A549 (cell line): ENCODE measurements at regions not wholly inside any gene's neighbourhood (a gene's known extent, or its start where the extent isn't known, plus 50 kb on each side); places are given as distances from the start of the nearest gene placed in this dataset.

Experiments used
- ATAC-seq, 2 experiments: fragments of 200-7000 bp in 1 of 2; fragments of >200 bp in 1 of 2; cut with Nextera tagmentation in 1 of 2; cut with Tn5 transposase in 1 of 2; 3 replicates each; pipeline versions ENCODE4 v1.8.0 to v1.9.1; 2018 to 2020; ENCODE audit warnings: mild to moderate bottlenecking in 1 of 2, moderate library complexity in 1 of 2
- CTCF ChIA-PET: fragments of 300-600 bp; sonication (Branson Sonifier 250); formaldehyde crosslinking; extraction: SDS; loops from one replicate; lab custom pipeline; 2021; ENCODE audit warnings: antibody characterized with exemption, inconsistent platforms; lab: Yijun Ruan, JAX
- POLR2A ChIA-PET: fragments of 350-600 bp; formaldehyde crosslinking; extraction: SDS; loops from one replicate; lab custom pipeline; 2021; ENCODE audit warnings: antibody characterized with exemption, inconsistent platforms; lab: Yijun Ruan, JAX
- DNase-seq, 2 experiments: peaks; one replicate each; pipeline versions ENCODE4 v3.0.0 to v3.0.0-alpha.2; 2011 to 2016; ENCODE audit warnings: low read depth in 1 of 2, low spot score in 1 of 2
- FAIRE-seq: peaks from 2 replicates; lab custom pipeline; 2011; peaks lifted over from hg19 to GRCh38; lab: Jason Lieb, UNC
- H3K27ac ChIP-seq, 2 experiments: fragments of >200 bp; sonication (Bioruptor Twin); formaldehyde crosslinking; 3 replicates each; pipeline ENCODE4 v1.5.1; 2016 to 2017
- H3K4me1 ChIP-seq: fragments of >200 bp; sonication (Bioruptor Twin); formaldehyde crosslinking; 3 replicates; pipeline ENCODE4 v1.6.1; 2016
- H3K4me2 ChIP-seq: fragments of >200 bp; sonication (Bioruptor Twin); formaldehyde crosslinking; 3 replicates; pipeline ENCODE4 v1.6.1; 2016
- H3K4me3 ChIP-seq: fragments of >200 bp; sonication (Bioruptor Twin); formaldehyde crosslinking; 3 replicates; pipeline ENCODE4 v1.5.1; 2016
- H3K9me3 ChIP-seq: fragments of >200 bp; sonication (Bioruptor Twin); formaldehyde crosslinking; 3 replicates; pipeline ENCODE4 v1.6.1; 2016
- CBX8 ChIP-seq: fragments of 200-600 bp; sonication (generic); IDR thresholded peaks from 2 replicates; pipeline ENCODE4 v1.6.1; 2016
- CEBPB ChIP-seq, 2 experiments: fragments of >200 bp in 1 of 2; sonication (Bioruptor Twin) in 1 of 2; formaldehyde crosslinking in 1 of 2; IDR thresholded peaks; 2 replicates each; pipeline ENCODE4 v1.6.1; 2012 to 2016
- CHD4 ChIP-seq: fragments of 200-600 bp; sonication (generic); IDR thresholded peaks from 2 replicates; pipeline ENCODE4 v1.6.1; 2016; ENCODE audit warnings: antibody characterized with exemption, mild to moderate bottlenecking, borderline replicate concordance
- EHF ChIP-seq: fragments of 250-450 bp; sonication (Bioruptor Pico); IDR thresholded peaks from 2 replicates; pipeline ENCODE4 v1.5.0; 2020; ENCODE audit warnings: mild to moderate bottlenecking
- ESRRA ChIP-seq: fragments of 150-350 bp; IDR thresholded peaks from 2 replicates; pipeline ENCODE4 v1.6.1; 2014; ENCODE audit warnings: mild to moderate bottlenecking, low read length, borderline replicate concordance
- FOSL2 ChIP-seq, 2 experiments: fragments of 450-650 bp in 1 of 2; fragments of >200 bp in 1 of 2; sonication (Bioruptor Twin) in 1 of 2; formaldehyde crosslinking; IDR thresholded peaks; 2 replicates each; pipeline versions ENCODE4 v1.5.0 to v1.6.1; 2016 to 2020; ENCODE audit warnings: mild to moderate bottlenecking in 1 of 2, moderate library complexity in 1 of 2
- HDAC2 ChIP-seq: fragments of 200-600 bp; sonication (generic); IDR thresholded peaks from 2 replicates; pipeline ENCODE4 v1.6.1; 2016
- HES2 ChIP-seq: fragments of >200 bp; sonication (Bioruptor Twin); formaldehyde crosslinking; IDR thresholded peaks from 2 replicates; pipeline ENCODE4 v1.6.1; 2016
- HEYL ChIP-seq: fragments of 250-450 bp; sonication (Bioruptor Pico); IDR thresholded peaks from 2 replicates; pipeline ENCODE4 v1.8.0; 2021; ENCODE audit warnings: mild to moderate bottlenecking, moderate library complexity
- HOXB13 ChIP-seq: fragments of 250-450 bp; sonication (Bioruptor Pico); IDR thresholded peaks from 2 replicates; pipeline ENCODE4 v1.5.0; 2020; ENCODE audit warnings: low read depth, mild to moderate bottlenecking, moderate library complexity
- KDM1A ChIP-seq: fragments of 200-600 bp; sonication (generic); IDR thresholded peaks from 2 replicates; pipeline ENCODE4 v1.6.1; 2016; ENCODE audit warnings: low read depth, mild to moderate bottlenecking
- KDM5A ChIP-seq: fragments of 200-600 bp; sonication (generic); IDR thresholded peaks from 2 replicates; pipeline ENCODE4 v1.6.1; 2016; ENCODE audit warnings: antibody characterized with exemption, mild to moderate bottlenecking
- MAFK ChIP-seq: fragments of 450-650 bp; IDR thresholded peaks from 2 replicates; pipeline ENCODE4 v1.6.1; 2014; ENCODE audit not compliant: partially characterized antibody
- MAZ ChIP-seq: fragments of 150-350 bp; IDR thresholded peaks from 2 replicates; pipeline ENCODE4 v1.6.1; 2014; ENCODE audit warnings: antibody characterized with exemption, low read depth, low read length, borderline replicate concordance
- MYC ChIP-seq: IDR thresholded peaks from 2 replicates; pipeline ENCODE4 v1.6.1; 2012; ENCODE audit warnings: mild to moderate bottlenecking, inconsistent platforms, low read length, improper control_type of control experiment, borderline replicate concordance
- NPAS2 ChIP-seq: fragments of 250-450 bp; sonication (Bioruptor Pico); IDR thresholded peaks from 2 replicates; pipeline ENCODE4 v1.8.0; 2022; ENCODE audit warnings: mild to moderate bottlenecking, moderate library complexity, borderline replicate concordance
- PBX3 ChIP-seq: IDR thresholded peaks from 2 replicates; pipeline ENCODE4 v1.6.1; 2012
- POLR2AphosphoS2 ChIP-seq: conservative IDR thresholded peaks from 2 replicates; pipeline ENCODE4 v1.6.1; 2012; ENCODE audit warnings: low read length, improper control_type of control experiment, inconsistent platforms
- RCOR1 ChIP-seq: fragments of 150-350 bp; IDR thresholded peaks from 2 replicates; pipeline ENCODE4 v1.6.1; 2014; ENCODE audit warnings: antibody characterized with exemption, low read length, low read depth
- RFX5 ChIP-seq: fragments of 450-650 bp; IDR thresholded peaks from 2 replicates; pipeline ENCODE4 v1.7.1; 2014; ENCODE audit warnings: antibody characterized with exemption, mild to moderate bottlenecking, moderate library complexity
- TP53 ChIP-seq: fragments of 250-450 bp; sonication (Bioruptor Pico); IDR thresholded peaks from 2 replicates; pipeline ENCODE4 v1.5.0; 2021; ENCODE audit warnings: mild to moderate bottlenecking, moderate library complexity
- ZC3H11A ChIP-seq: fragments of 450-650 bp; IDR thresholded peaks from 2 replicates; pipeline ENCODE4 v1.6.1; 2014; ENCODE audit warnings: antibody characterized with exemption, mild to moderate bottlenecking
- ZFP36 ChIP-seq: fragments of 450-650 bp; IDR thresholded peaks from 2 replicates; pipeline ENCODE4 v1.6.1; 2014; ENCODE audit warnings: borderline replicate concordance; ENCODE audit not compliant: partially characterized antibody
- ZSCAN20 ChIP-seq: fragments of 250-450 bp; sonication (Bioruptor Pico); IDR thresholded peaks from 2 replicates; pipeline ENCODE4 v1.8.0; 2022; ENCODE audit warnings: mild to moderate bottlenecking, moderate library complexity
- WGBS: methylation state at CpG from one replicate; pipeline ENCODE4 v1.1.6; 2017; ENCODE audit errors: missing lambda C conversion rate; 5-methylcytosine and 5-hydroxymethylcytosine counted together
- TF ChIP-seq, protein P1 (sequence below): fragments of >200 bp; sonication (Bioruptor Twin); formaldehyde crosslinking; IDR thresholded peaks from 3 replicates; pipeline ENCODE4 v1.5.1; 2016

GRCh38 chr11:27830206-27830605 is 130.0 kb upstream of the BDNF start:
- whole genome bisulfite sequencing = 100% methylated on average over 2 of the region's 3 CpGs
- H3K4me2 ChIP-seq = no peak overlapping the region
- no peak overlapping the region for H3K4me3 ChIP-seq
- FAIRE-seq = no peak
- H3K9me3 ChIP-seq = peaks cover 5% of the 10 kb centered on the region; the same call in 1 of the 3 replicates
- CTCF ChIA-PET = interaction anchor here (1.0 kb wide), 1 partner anchor 9 kb away, joined by 3 read pairs; no protein-coding TSS in a partner anchor
- H3K27ac ChIP-seq = no peak overlapping the region
- no peak for ATAC-seq
- H3K4me1 ChIP-seq = no peaks in the 10 kb centered on the region
- TF ChIP-seq CHD4 (no peak), ZSCAN20 (CRISPR knock-in tag) (no peak), TP53 (no peak), RCOR1 (no peak), RFX5 (no peak), NPAS2 (CRISPR knock-in tag) (no peak), HDAC2 (no peak)
- no peak for DNase-seq
- POLR2A ChIA-PET = no interaction called here

DNA sequence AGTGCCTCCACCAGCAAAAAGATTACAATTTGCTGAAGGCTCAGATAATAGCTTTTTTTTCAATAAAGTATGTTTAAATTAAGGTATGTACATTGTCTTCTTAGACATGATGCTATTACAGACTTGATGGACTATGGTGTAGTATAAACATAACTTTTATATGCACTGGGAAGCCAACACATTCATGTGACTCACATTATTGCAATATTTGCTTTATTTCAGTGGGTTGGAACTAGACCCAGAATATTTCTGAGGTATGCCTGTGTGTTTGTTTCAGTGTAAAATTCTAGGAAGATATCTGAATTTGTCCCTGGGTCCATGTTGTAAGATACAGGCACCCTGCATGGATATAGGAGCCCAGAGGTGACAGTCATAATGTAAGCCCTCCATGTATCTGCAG is 120.0 kb upstream of the BDNF start:
- ChIA-PET POLR2A (no interaction called here), CTCF (no interaction called here)
- FAIRE-seq (no peak), ATAC-seq (no peak), DNase-seq (no peak)
- Histone ChIP-seq H3K4me1 (peaks cover 3% of the 10 kb centered on the region; the same call in 1 of the 3 replicates), H3K27ac (no peak overlapping the region), H3K9me3 (no peaks in the 10 kb centered on the region), H3K4me3 (no peak overlapping the region), H3K4me2 (no peak overlapping the region)
- TF ChIP-seq ZC3H11A = no peak
- TF ChIP-seq EHF (CRISPR knock-in tag) = no peak
- TF ChIP-seq, protein P1, sequence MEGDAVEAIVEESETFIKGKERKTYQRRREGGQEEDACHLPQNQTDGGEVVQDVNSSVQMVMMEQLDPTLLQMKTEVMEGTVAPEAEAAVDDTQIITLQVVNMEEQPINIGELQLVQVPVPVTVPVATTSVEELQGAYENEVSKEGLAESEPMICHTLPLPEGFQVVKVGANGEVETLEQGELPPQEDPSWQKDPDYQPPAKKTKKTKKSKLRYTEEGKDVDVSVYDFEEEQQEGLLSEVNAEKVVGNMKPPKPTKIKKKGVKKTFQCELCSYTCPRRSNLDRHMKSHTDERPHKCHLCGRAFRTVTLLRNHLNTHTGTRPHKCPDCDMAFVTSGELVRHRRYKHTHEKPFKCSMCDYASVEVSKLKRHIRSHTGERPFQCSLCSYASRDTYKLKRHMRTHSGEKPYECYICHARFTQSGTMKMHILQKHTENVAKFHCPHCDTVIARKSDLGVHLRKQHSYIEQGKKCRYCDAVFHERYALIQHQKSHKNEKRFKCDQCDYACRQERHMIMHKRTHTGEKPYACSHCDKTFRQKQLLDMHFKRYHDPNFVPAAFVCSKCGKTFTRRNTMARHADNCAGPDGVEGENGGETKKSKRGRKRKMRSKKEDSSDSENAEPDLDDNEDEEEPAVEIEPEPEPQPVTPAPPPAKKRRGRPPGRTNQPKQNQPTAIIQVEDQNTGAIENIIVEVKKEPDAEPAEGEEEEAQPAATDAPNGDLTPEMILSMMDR = no peak
- TF ChIP-seq ESRRA = no peak
- TF ChIP-seq POLR2AphosphoS2 = no peak
- TF ChIP-seq FOSL2 (IDR thresholded peaks at IDR 0.05) = no peak
- TF ChIP-seq FOSL2 (CRISPR knock-in tag; IDR thresholded peaks at IDR 0.05) = no peak
- TF ChIP-seq HOXB13 (CRISPR knock-in tag) = no peak
- no peak for TF ChIP-seq KDM1A
- TF ChIP-seq RFX5 = no peak
- no peak for TF ChIP-seq HEYL (CRISPR knock-in tag)
- TF ChIP-seq ZFP36 = no peak
- TF ChIP-seq CEBPB (IDR thresholded peaks at IDR 0.05) = no peak
- no peak for TF ChIP-seq MYC
- no peak for TF ChIP-seq CBX8
- no peak for TF ChIP-seq PBX3
- no peak for TF ChIP-seq HES2
- no peak for TF ChIP-seq KDM5A

DNA sequence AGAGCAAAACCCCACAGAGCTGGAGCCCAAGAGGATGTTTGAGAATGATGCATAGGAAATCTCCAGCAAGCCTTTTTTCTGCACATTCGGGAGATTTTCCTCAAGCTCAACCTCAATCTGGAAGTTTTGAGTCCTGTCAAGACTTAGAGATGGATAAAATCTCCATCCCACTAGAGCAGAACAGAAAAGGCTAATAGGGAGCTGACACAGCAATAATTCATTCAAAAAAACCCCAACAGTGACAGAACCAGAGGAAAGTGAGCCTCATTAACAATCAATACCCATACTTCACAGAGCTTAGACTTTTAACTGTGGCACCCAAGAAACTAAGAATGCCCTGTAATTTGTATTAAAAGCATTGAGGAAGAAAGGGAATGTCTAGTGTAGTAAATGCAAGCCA is 115.9 kb upstream of the BDNF start:
- no peak for DNase-seq
- TF ChIP-seq PBX3 = no peak
- TF ChIP-seq MAZ = no peak
- peak; percentile 76 for TF ChIP-seq MAFK
- no peak overlapping the region for H3K4me2 ChIP-seq
- WGBS = 69% methylated on average over 1 of the region's 1 CpG
- CTCF ChIA-PET = no interaction called here
- no peak for ATAC-seq
- H3K4me1 ChIP-seq = peaks cover 3% of the 10 kb centered on the region; the same call in 1 of the 3 replicates
- no peak overlapping the region for H3K4me3 ChIP-seq
- H3K27ac ChIP-seq = no peak overlapping the region
- H3K9me3 ChIP-seq = no peaks in the 10 kb centered on the region
- POLR2A ChIA-PET = no interaction called here
- no peak for FAIRE-seq
